ENCODE measurements at regions not wholly inside any gene's neighbourhood (a gene's known extent, or its start where the extent isn't known, plus 50 kb on each side); places are given as distances from the start of the nearest gene placed in this dataset.

GRCh38 chr2:241935314-241935713 is 65.8 kb downstream of the RTP5 start:
- TF ChIP-seq CTCF (IDR thresholded peaks at IDR 0.05; ENCODE audit: low read depth, low read length): no peak
- DNase-seq: no peak
- Histone ChIP-seq H3K27me3 (ENCODE audit: insufficient read depth, low read depth, severe bottlenecking) (no peaks in the 10 kb centered on the region), H3K36me3 (no peaks in the 10 kb centered on the region), H3K4me3 (ENCODE audit: low read depth, low read length) (no peak overlapping the region), H3K9me3 (ENCODE audit: severe bottlenecking) (no peaks in the 10 kb centered on the region), H3K27ac (no peak overlapping the region)

- Histone ChIP-seq H3K4me3 (ENCODE audit: low read depth, low read length) (no peak overlapping the region), H3K27me3 (ENCODE audit: insufficient read depth, low read depth, severe bottlenecking) (no peaks in the 10 kb centered on the region), H3K27ac (no peak overlapping the region), H3K36me3 (no peaks in the 10 kb centered on the region), H3K9me3 (ENCODE audit: severe bottlenecking) (no peaks in the 10 kb centered on the region)
- no peak for DNase-seq
- TF ChIP-seq CTCF (IDR thresholded peaks at IDR 0.05; ENCODE audit: low read depth, low read length): no peak
Measured at GRCh38 chr2:241935774-241936173, 66.2 kb downstream of the RTP5 start.

- no peak for DNase-seq
- H3K36me3 ChIP-seq: no peaks in the 10 kb centered on the region
- H3K27me3 ChIP-seq (ENCODE audit: insufficient read depth, low read depth, severe bottlenecking): no peaks in the 10 kb centered on the region
- H3K9me3 ChIP-seq (ENCODE audit: severe bottlenecking): no peaks in the 10 kb centered on the region
- H3K4me3 ChIP-seq (ENCODE audit: low read depth, low read length): no peak overlapping the region
- no peak for TF ChIP-seq CTCF (IDR thresholded peaks at IDR 0.05; ENCODE audit: low read depth, low read length)
- no peak overlapping the region for H3K27ac ChIP-seq
Measured at GRCh38 chr2:241936457-241937133, 67.1 kb downstream of the RTP5 start.

GRCh38 chr2:241937297-241937696 is 67.8 kb downstream of the RTP5 start:
- H3K27me3 ChIP-seq (ENCODE audit: insufficient read depth, low read depth, severe bottlenecking): no peaks in the 10 kb centered on the region
- H3K36me3 ChIP-seq: no peaks in the 10 kb centered on the region
- no peak for TF ChIP-seq CTCF (IDR thresholded peaks at IDR 0.05; ENCODE audit: low read depth, low read length)
- DNase-seq: no peak
- H3K27ac ChIP-seq: no peak overlapping the region
- H3K9me3 ChIP-seq (ENCODE audit: severe bottlenecking): no peaks in the 10 kb centered on the region
- no peak overlapping the region for H3K4me3 ChIP-seq (ENCODE audit: low read depth, low read length)

- no peak for TF ChIP-seq CTCF (IDR thresholded peaks at IDR 0.05; ENCODE audit: low read depth, low read length)
- H3K4me3 ChIP-seq (ENCODE audit: low read depth, low read length): no peak overlapping the region
- H3K27me3 ChIP-seq (ENCODE audit: insufficient read depth, low read depth, severe bottlenecking): no peaks in the 10 kb centered on the region
- no peaks in the 10 kb centered on the region for H3K36me3 ChIP-seq
- H3K27ac ChIP-seq: no peak overlapping the region
- H3K9me3 ChIP-seq (ENCODE audit: severe bottlenecking): no peaks in the 10 kb centered on the region
- DNase-seq: no peak
Measured at GRCh38 chr2:241939541-241939940, 70.0 kb downstream of the RTP5 start.

GRCh38 chr2:241940329-241940728 is 70.8 kb downstream of the RTP5 start:
- H3K4me3 ChIP-seq (ENCODE audit: low read depth, low read length): no peak overlapping the region
- DNase-seq: no peak
- H3K27ac ChIP-seq: no peak overlapping the region
- no peaks in the 10 kb centered on the region for H3K9me3 ChIP-seq (ENCODE audit: severe bottlenecking)
- peak; percentile 64 for TF ChIP-seq CTCF (IDR thresholded peaks at IDR 0.05; ENCODE audit: low read depth, low read length)
- H3K36me3 ChIP-seq: no peaks in the 10 kb centered on the region
- H3K27me3 ChIP-seq (ENCODE audit: insufficient read depth, low read depth, severe bottlenecking): no peaks in the 10 kb centered on the region

All from WERI-Rb-1 (cell line).